ENCODE measurements at regions not wholly inside any gene's neighbourhood (a gene's known extent, or its start where the extent isn't known, plus 50 kb on each side); places are given as distances from the start of the nearest gene placed in this dataset.

DNA sequence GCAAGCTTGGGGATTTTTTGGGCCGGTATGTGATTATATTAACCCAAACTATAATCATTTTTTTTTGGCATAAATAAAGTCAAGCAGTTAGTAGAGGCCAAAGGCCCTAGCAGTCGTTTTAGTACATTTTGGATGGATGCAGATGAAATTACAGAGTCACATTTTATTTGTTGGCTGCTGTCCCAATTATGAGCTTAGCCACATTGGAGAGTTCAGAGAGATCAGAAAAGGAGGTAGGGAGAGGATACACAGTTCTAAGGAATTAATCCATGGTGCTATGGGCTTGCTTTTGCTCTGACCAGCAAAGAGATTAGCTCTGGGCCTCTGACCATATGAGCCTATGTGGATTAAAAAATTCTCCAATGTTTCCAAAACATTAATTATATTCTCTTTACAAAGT lies 395.1 kb downstream of the RAPGEF2 start:
- Histone ChIP-seq H3K27ac (ENCODE audit: low read length in 2 of 2) (no peak overlapping the region), H2AFZ (ENCODE audit: insufficient read depth, low read depth, low read length, poor library complexity, severe bottlenecking) (no peak overlapping the region), H3K4me3 (ENCODE audit: control extremely low read depth in 1 of 5, extremely low read depth in 1 of 5, insufficient read depth in 1 of 5, low read depth in 2 of 5, low read length in 4 of 5) (no peak overlapping the region), H3K79me2 (ENCODE audit: control insufficient read depth, insufficient read depth, low read length) (no peaks in the 10 kb centered on the region), H3K4me2 (replicated peaks; ENCODE audit: low read depth, low read length, poor library complexity, severe bottlenecking) (no peak overlapping the region), H3K9ac (ENCODE audit: low read length) (no peak overlapping the region), H3K4me1 (ENCODE audit: control insufficient read depth in 2 of 2, insufficient read depth in 2 of 2, low read length in 2 of 2) (no peaks in the 10 kb centered on the region), H3K9me3 (ENCODE audit: control extremely low read depth in 1 of 3, control insufficient read depth in 2 of 3, insufficient read depth in 1 of 3, low read length in 2 of 3) (peaks cover 0 to 1% (median 0%) of the 10 kb centered on the region in 3 donors), H3K27me3 (replicated peaks in 1 of 4; ENCODE audit: control extremely low read depth in 1 of 4, control insufficient read depth in 3 of 4, insufficient read depth in 4 of 4, low read length in 3 of 4) (no peaks in the 10 kb centered on the region), H4K20me1 (ENCODE audit: control insufficient read depth, insufficient read depth, low read length, poor library complexity, severe bottlenecking) (no peaks in the 10 kb centered on the region), H3K36me3 (replicated peaks in 1 of 2; ENCODE audit: control extremely low read depth in 1 of 2, control insufficient read depth in 1 of 2, extremely low read depth in 1 of 2, insufficient read depth in 2 of 2, low read length in 1 of 2) (no peaks in the 10 kb centered on the region)
- WGBS (ENCODE audit: insufficient coverage): 38% methylated on average over 1 of the region's 2 CpGs
- no peak for TF ChIP-seq CTCF (IDR thresholded peaks at IDR 0.05)
- TF ChIP-seq EZH2 (IDR thresholded peaks at IDR 0.05; ENCODE audit: borderline replicate concordance, insufficient read depth, low read depth, low read length, poor library complexity, severe bottlenecking): no peak
- no peak overlapping the region for H3K27ac Mint-ChIP-seq
- DNase-seq: no peak
- no peak for ATAC-seq (ENCODE audit: low read depth)
- no peaks in the 10 kb centered on the region for H3K9me3 Mint-ChIP-seq (ENCODE audit: insufficient read depth)
- ChIA-PET CTCF (interaction anchor here (4.1 kb wide), 1 partner anchor 11 kb away, joined by 17 read pairs; no protein-coding TSS in a partner anchor), POLR2A (no interaction called here)
- intact Hi-C loops (cut with micrococcal nuclease): no loop called here
- H3K27me3 Mint-ChIP-seq: no peaks in the 10 kb centered on the region
- no peaks in the 10 kb centered on the region for H3K4me1 Mint-ChIP-seq
- no peak overlapping the region for H3K4me3 Mint-ChIP-seq

- DNase-seq (no peak), ATAC-seq (ENCODE audit: low read depth) (no peak)
- H3K4me1 ChIP-seq (ENCODE audit: control insufficient read depth in 2 of 2, insufficient read depth in 2 of 2, low read length in 2 of 2): no peaks in the 10 kb centered on the region
- no peaks in the 10 kb centered on the region for H3K4me1 Mint-ChIP-seq
- intact Hi-C loops (cut with micrococcal nuclease): no loop called here
- ChIA-PET POLR2A (no interaction called here), CTCF (interaction anchor here (4.1 kb wide), 1 partner anchor 12 kb away, joined by 17 read pairs; no protein-coding TSS in a partner anchor)
- no peaks in the 10 kb centered on the region for H4K20me1 ChIP-seq (ENCODE audit: control insufficient read depth, insufficient read depth, low read length, poor library complexity, severe bottlenecking)
- no peaks in the 10 kb centered on the region for H3K79me2 ChIP-seq (ENCODE audit: control insufficient read depth, insufficient read depth, low read length)
- H3K27ac ChIP-seq (ENCODE audit: low read length in 2 of 2): no peak overlapping the region
- peaks cover under 1% of the 10 kb centered on the region for H3K27me3 Mint-ChIP-seq
- H3K27me3 ChIP-seq (replicated peaks in 1 of 4; ENCODE audit: control extremely low read depth in 1 of 4, control insufficient read depth in 3 of 4, insufficient read depth in 4 of 4, low read length in 3 of 4): no peaks in the 10 kb centered on the region
- TF ChIP-seq CTCF (IDR thresholded peaks at IDR 0.05): no peak
- TF ChIP-seq EZH2 (IDR thresholded peaks at IDR 0.05; ENCODE audit: borderline replicate concordance, insufficient read depth, low read depth, low read length, poor library complexity, severe bottlenecking): no peak
- H2AFZ ChIP-seq (ENCODE audit: insufficient read depth, low read depth, low read length, poor library complexity, severe bottlenecking): no peak overlapping the region
- H3K4me3 ChIP-seq (ENCODE audit: control extremely low read depth in 1 of 5, extremely low read depth in 1 of 5, insufficient read depth in 1 of 5, low read depth in 2 of 5, low read length in 4 of 5): no peak overlapping the region
- H3K4me3 Mint-ChIP-seq: no peak overlapping the region
- no peak overlapping the region for H3K27ac Mint-ChIP-seq
- no peaks in the 10 kb centered on the region for H3K9me3 Mint-ChIP-seq (ENCODE audit: insufficient read depth)
- no peak overlapping the region for H3K9ac ChIP-seq (ENCODE audit: low read length)
- WGBS (ENCODE audit: insufficient coverage): 100% methylated on average over 2 of the region's 5 CpGs
- no peaks in the 10 kb centered on the region for H3K36me3 ChIP-seq (replicated peaks in 1 of 2; ENCODE audit: control extremely low read depth in 1 of 2, control insufficient read depth in 1 of 2, extremely low read depth in 1 of 2, insufficient read depth in 2 of 2, low read length in 1 of 2)
- H3K9me3 ChIP-seq (ENCODE audit: control extremely low read depth in 1 of 3, control insufficient read depth in 2 of 3, insufficient read depth in 1 of 3, low read length in 2 of 3): peaks cover 0 to 1% (median 0%) of the 10 kb centered on the region in 3 donors
- H3K4me2 ChIP-seq (replicated peaks; ENCODE audit: low read depth, low read length, poor library complexity, severe bottlenecking): no peak overlapping the region
Measured at GRCh38 chr4:159498446-159499115, 395.7 kb downstream of the RAPGEF2 start.

All from B cell (primary cell).